ENCODE measurements at regions not wholly inside any gene's neighbourhood (a gene's known extent, or its start where the extent isn't known, plus 50 kb on each side); places are given as distances from the start of the nearest gene placed in this dataset.

DNA sequence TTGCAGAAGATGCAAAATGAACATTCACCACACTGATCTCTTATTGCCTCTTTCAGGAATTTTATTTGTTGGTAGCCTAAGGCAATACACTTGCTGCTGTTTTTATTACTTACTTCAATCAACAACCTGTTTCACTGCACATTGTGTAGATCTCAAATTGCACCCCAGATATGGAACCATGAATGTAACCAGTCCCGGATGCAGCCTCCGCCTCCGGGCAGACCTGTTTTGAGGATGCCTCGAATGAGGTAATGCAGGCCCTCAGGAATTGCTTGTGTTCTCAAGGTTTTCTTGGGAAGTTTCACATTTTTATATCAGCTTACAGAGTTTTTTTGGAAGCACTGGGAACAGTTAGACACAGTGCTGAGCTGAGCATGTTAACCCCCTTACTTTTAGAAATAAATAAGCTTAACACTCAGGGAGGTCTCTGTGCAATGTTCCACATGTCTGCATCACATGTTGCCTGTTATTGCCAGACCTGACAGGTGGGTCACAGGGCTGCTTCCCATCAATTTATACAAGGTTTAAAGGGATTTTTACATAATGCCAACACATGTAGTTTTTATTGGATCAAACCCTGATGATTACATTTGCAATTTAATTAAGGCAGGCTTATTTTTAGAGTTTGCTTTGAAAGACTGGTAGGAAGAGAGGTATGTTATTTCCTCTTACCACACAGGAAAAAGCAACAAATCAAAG is 193.1 kb upstream of the POM121L12 start:
- H3K36me3 ChIP-seq (ENCODE audit: control insufficient read depth in 2 of 2, insufficient read depth in 2 of 2, low read length in 2 of 2): no peaks in the 10 kb centered on the region
- no peak overlapping the region for H3K9ac ChIP-seq (ENCODE audit: low read depth in 1 of 2, low read length in 2 of 2)
- no peak overlapping the region for H3K4me3 ChIP-seq (ENCODE audit: low read length in 2 of 2)
- no peaks in the 10 kb centered on the region for H3K4me1 ChIP-seq (ENCODE audit: control insufficient read depth in 2 of 2, insufficient read depth in 2 of 2, low read length in 2 of 2)
- no peaks in the 10 kb centered on the region for H3K27me3 ChIP-seq (ENCODE audit: control insufficient read depth in 2 of 2, insufficient read depth in 2 of 2, low read length in 2 of 2)
- no peak overlapping the region for H3K27ac ChIP-seq (ENCODE audit: low read depth in 2 of 2, low read length in 2 of 2)
- H3K9me3 ChIP-seq (ENCODE audit: control insufficient read depth in 2 of 2, low read length in 2 of 2): peaks cover 0 to 2% of the 10 kb centered on the region in 2 donors

- Histone ChIP-seq H3K4me1 (ENCODE audit: control insufficient read depth in 2 of 2, insufficient read depth in 2 of 2, low read length in 2 of 2) (no peaks in the 10 kb centered on the region), H3K9me3 (ENCODE audit: control insufficient read depth in 2 of 2, low read length in 2 of 2) (no peaks in the 10 kb centered on the region), H3K36me3 (ENCODE audit: control insufficient read depth in 2 of 2, insufficient read depth in 2 of 2, low read length in 2 of 2) (no peaks in the 10 kb centered on the region), H3K27me3 (ENCODE audit: control insufficient read depth in 2 of 2, insufficient read depth in 2 of 2, low read length in 2 of 2) (no peaks in the 10 kb centered on the region), H3K4me3 (ENCODE audit: low read length in 2 of 2) (no peak overlapping the region), H3K9ac (ENCODE audit: low read depth in 1 of 2, low read length in 2 of 2) (no peak overlapping the region), H3K27ac (ENCODE audit: low read depth in 2 of 2, low read length in 2 of 2) (no peak overlapping the region)
Measured at GRCh38 chr7:52838981-52839411, 196.4 kb upstream of the POM121L12 start.

DNA sequence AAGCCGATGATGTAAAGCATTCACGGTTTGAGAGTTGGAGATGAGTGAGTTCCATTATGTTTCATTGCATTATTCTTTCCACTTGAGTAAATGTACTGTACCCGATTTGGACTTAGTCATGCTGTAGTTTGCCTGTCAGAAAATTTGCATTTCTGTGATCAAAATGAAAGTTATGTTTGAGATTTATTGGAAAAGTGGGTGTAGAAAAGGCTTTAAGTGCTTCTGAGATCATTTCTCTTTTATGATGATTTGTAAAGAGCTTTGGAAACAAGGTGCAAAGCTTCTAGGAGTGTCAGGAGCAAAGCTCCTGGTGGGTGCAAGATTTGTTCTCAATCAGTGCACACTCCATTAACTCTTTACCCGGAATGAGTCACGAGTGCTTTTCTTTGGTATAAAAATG is 204.1 kb upstream of the POM121L12 start:
- no peaks in the 10 kb centered on the region for H3K36me3 ChIP-seq (ENCODE audit: control insufficient read depth in 2 of 2, insufficient read depth in 2 of 2, low read length in 2 of 2)
- H3K9ac ChIP-seq (ENCODE audit: low read depth in 1 of 2, low read length in 2 of 2): no peak overlapping the region
- H3K27me3 ChIP-seq (ENCODE audit: control insufficient read depth in 2 of 2, insufficient read depth in 2 of 2, low read length in 2 of 2): no peaks in the 10 kb centered on the region
- H3K27ac ChIP-seq (ENCODE audit: low read depth in 2 of 2, low read length in 2 of 2): no peak overlapping the region
- no peaks in the 10 kb centered on the region for H3K9me3 ChIP-seq (ENCODE audit: control insufficient read depth in 2 of 2, low read length in 2 of 2)
- H3K4me3 ChIP-seq (ENCODE audit: low read length in 2 of 2): no peak overlapping the region
- H3K4me1 ChIP-seq (ENCODE audit: control insufficient read depth in 2 of 2, insufficient read depth in 2 of 2, low read length in 2 of 2): no peaks in the 10 kb centered on the region

DNA sequence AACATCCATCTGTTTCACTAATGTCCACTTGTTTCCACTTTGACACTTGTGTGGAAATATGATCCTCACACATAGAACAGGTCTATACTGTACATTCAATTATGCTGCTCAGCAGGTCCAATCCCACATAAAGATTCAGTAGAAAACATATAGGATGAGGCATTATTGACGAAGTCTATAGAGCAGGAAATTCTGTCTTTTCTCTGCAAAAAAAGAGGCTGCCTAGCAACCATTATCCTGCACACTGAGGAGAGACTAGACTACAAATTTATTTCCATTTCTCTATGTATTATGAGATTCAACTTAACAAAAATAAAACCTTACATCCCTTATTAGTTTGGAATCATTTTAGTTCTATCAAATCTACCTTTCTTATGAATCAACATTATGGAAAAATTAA is 204.6 kb upstream of the POM121L12 start:
- H3K27ac ChIP-seq (ENCODE audit: low read depth in 2 of 2, low read length in 2 of 2): no peak overlapping the region
- H3K4me1 ChIP-seq (ENCODE audit: control insufficient read depth in 2 of 2, insufficient read depth in 2 of 2, low read length in 2 of 2): no peaks in the 10 kb centered on the region
- no peak overlapping the region for H3K9ac ChIP-seq (ENCODE audit: low read depth in 1 of 2, low read length in 2 of 2)
- H3K36me3 ChIP-seq (ENCODE audit: control insufficient read depth in 2 of 2, insufficient read depth in 2 of 2, low read length in 2 of 2): no peaks in the 10 kb centered on the region
- no peak overlapping the region for H3K4me3 ChIP-seq (ENCODE audit: low read length in 2 of 2)
- no peaks in the 10 kb centered on the region for H3K27me3 ChIP-seq (ENCODE audit: control insufficient read depth in 2 of 2, insufficient read depth in 2 of 2, low read length in 2 of 2)
- H3K9me3 ChIP-seq (ENCODE audit: control insufficient read depth in 2 of 2, low read length in 2 of 2): no peaks in the 10 kb centered on the region

GRCh38 chr7:52826515-52827265 is 208.7 kb upstream of the POM121L12 start:
- Histone ChIP-seq H3K36me3 (ENCODE audit: control insufficient read depth in 2 of 2, insufficient read depth in 2 of 2, low read length in 2 of 2) (no peaks in the 10 kb centered on the region), H3K9ac (ENCODE audit: low read depth in 1 of 2, low read length in 2 of 2) (no peak overlapping the region), H3K27me3 (ENCODE audit: control insufficient read depth in 2 of 2, insufficient read depth in 2 of 2, low read length in 2 of 2) (no peaks in the 10 kb centered on the region), H3K4me3 (ENCODE audit: low read length in 2 of 2) (no peak overlapping the region), H3K9me3 (ENCODE audit: control insufficient read depth in 2 of 2, low read length in 2 of 2) (peaks cover 0 to 3% of the 10 kb centered on the region in 2 donors), H3K27ac (ENCODE audit: low read depth in 2 of 2, low read length in 2 of 2) (no peak overlapping the region), H3K4me1 (ENCODE audit: control insufficient read depth in 2 of 2, insufficient read depth in 2 of 2, low read length in 2 of 2) (no peaks in the 10 kb centered on the region)

DNA sequence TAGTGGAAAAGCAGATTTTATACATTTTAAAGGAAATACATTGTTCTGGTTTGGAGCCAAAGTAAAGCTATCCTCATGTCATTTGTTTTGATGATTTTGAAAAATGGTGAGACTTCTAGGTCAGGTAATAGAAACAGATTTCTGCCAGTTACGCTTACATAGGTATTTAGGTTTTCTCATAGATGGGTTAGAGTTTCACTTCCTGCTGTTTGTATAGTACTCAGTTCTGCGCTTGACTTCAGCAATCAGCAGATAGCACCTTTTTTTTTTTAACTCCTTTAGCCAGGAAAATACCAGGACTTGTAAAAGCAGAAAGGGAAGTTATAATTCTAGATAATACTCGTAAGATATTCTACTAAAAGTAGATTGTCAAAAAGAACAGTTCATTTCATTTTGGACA is 209.8 kb upstream of the POM121L12 start:
- no peaks in the 10 kb centered on the region for H3K4me1 ChIP-seq (ENCODE audit: control insufficient read depth in 2 of 2, insufficient read depth in 2 of 2, low read length in 2 of 2)
- H3K27me3 ChIP-seq (ENCODE audit: control insufficient read depth in 2 of 2, insufficient read depth in 2 of 2, low read length in 2 of 2): no peaks in the 10 kb centered on the region
- H3K4me3 ChIP-seq (ENCODE audit: low read length in 2 of 2): no peak overlapping the region
- H3K9ac ChIP-seq (ENCODE audit: low read depth in 1 of 2, low read length in 2 of 2): no peak overlapping the region
- H3K36me3 ChIP-seq (ENCODE audit: control insufficient read depth in 2 of 2, insufficient read depth in 2 of 2, low read length in 2 of 2): no peaks in the 10 kb centered on the region
- no peak overlapping the region for H3K27ac ChIP-seq (ENCODE audit: low read depth in 2 of 2, low read length in 2 of 2)
- H3K9me3 ChIP-seq (ENCODE audit: control insufficient read depth in 2 of 2, low read length in 2 of 2): peaks cover 0 to 3% of the 10 kb centered on the region in 2 donors

- H3K27me3 ChIP-seq (ENCODE audit: control insufficient read depth in 2 of 2, insufficient read depth in 2 of 2, low read length in 2 of 2): no peaks in the 10 kb centered on the region
- no peak overlapping the region for H3K27ac ChIP-seq (ENCODE audit: low read depth in 2 of 2, low read length in 2 of 2)
- H3K4me3 ChIP-seq (ENCODE audit: low read length in 2 of 2): no peak overlapping the region
- no peak overlapping the region for H3K9ac ChIP-seq (ENCODE audit: low read depth in 1 of 2, low read length in 2 of 2)
- no peaks in the 10 kb centered on the region for H3K36me3 ChIP-seq (ENCODE audit: control insufficient read depth in 2 of 2, insufficient read depth in 2 of 2, low read length in 2 of 2)
- H3K9me3 ChIP-seq (ENCODE audit: control insufficient read depth in 2 of 2, low read length in 2 of 2): no peaks in the 10 kb centered on the region
- H3K4me1 ChIP-seq (ENCODE audit: control insufficient read depth in 2 of 2, insufficient read depth in 2 of 2, low read length in 2 of 2): no peaks in the 10 kb centered on the region
Measured at GRCh38 chr7:52811537-52811936, 223.9 kb upstream of the POM121L12 start.

DNA sequence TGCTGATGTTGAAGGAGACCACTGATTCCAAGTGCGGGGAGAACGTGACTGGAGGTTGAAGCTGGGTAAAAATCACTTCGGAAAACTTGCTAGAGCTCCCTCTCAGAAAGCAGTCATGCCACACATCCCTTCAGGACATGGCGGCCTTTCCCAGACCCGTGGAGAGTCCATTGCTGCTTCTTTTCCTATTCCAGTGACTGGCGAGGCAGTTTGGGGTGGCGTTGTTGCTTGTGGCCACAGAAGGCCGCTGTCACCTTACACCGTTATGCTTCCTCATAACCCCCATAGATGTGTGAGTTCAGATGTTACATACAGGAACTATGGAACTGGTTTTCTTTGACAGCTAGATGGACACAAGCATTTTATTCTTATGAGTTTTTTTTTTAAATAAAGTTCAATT is 235.6 kb upstream of the POM121L12 start:
- Histone ChIP-seq H3K4me1 (ENCODE audit: control insufficient read depth in 2 of 2, insufficient read depth in 2 of 2, low read length in 2 of 2) (no peaks in the 10 kb centered on the region), H3K36me3 (ENCODE audit: control insufficient read depth in 2 of 2, insufficient read depth in 2 of 2, low read length in 2 of 2) (no peaks in the 10 kb centered on the region), H3K27me3 (ENCODE audit: control insufficient read depth in 2 of 2, insufficient read depth in 2 of 2, low read length in 2 of 2) (no peaks in the 10 kb centered on the region), H3K27ac (ENCODE audit: low read depth in 2 of 2, low read length in 2 of 2) (no peak overlapping the region), H3K9ac (ENCODE audit: low read depth in 1 of 2, low read length in 2 of 2) (no peak overlapping the region), H3K9me3 (ENCODE audit: control insufficient read depth in 2 of 2, low read length in 2 of 2) (no peaks in the 10 kb centered on the region), H3K4me3 (ENCODE audit: low read length in 2 of 2) (no peak overlapping the region)

GRCh38 chr7:52797801-52798200 is 237.6 kb upstream of the POM121L12 start:
- no peaks in the 10 kb centered on the region for H3K4me1 ChIP-seq (ENCODE audit: control insufficient read depth in 2 of 2, insufficient read depth in 2 of 2, low read length in 2 of 2)
- no peaks in the 10 kb centered on the region for H3K27me3 ChIP-seq (ENCODE audit: control insufficient read depth in 2 of 2, insufficient read depth in 2 of 2, low read length in 2 of 2)
- no peak overlapping the region for H3K9ac ChIP-seq (ENCODE audit: low read depth in 1 of 2, low read length in 2 of 2)
- no peaks in the 10 kb centered on the region for H3K9me3 ChIP-seq (ENCODE audit: control insufficient read depth in 2 of 2, low read length in 2 of 2)
- H3K27ac ChIP-seq (ENCODE audit: low read depth in 2 of 2, low read length in 2 of 2): no peak overlapping the region
- no peak overlapping the region for H3K4me3 ChIP-seq (ENCODE audit: low read length in 2 of 2)
- H3K36me3 ChIP-seq (ENCODE audit: control insufficient read depth in 2 of 2, insufficient read depth in 2 of 2, low read length in 2 of 2): no peaks in the 10 kb centered on the region

DNA sequence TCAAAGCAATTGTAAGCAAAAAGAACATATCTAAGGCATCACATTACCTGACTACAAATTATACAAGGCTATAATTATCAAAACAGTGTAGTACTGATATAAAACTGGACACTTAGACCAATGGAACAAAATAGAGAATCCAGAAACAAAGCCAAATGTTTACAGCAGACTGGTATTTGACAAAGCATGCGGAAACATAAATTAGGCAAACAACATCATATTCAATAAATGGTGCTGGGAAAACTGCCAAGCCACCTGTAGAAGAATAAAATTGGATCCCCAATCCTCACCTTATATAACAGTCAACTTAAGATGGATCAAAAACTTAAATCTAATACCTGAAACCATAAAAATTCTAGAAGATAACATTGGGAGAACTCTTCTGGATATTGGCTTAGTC is 240.8 kb upstream of the POM121L12 start:
- Histone ChIP-seq H3K27ac (ENCODE audit: low read depth in 2 of 2, low read length in 2 of 2) (no peak overlapping the region), H3K27me3 (ENCODE audit: control insufficient read depth in 2 of 2, insufficient read depth in 2 of 2, low read length in 2 of 2) (no peaks in the 10 kb centered on the region), H3K9ac (ENCODE audit: low read depth in 1 of 2, low read length in 2 of 2) (no peak overlapping the region), H3K4me3 (ENCODE audit: low read length in 2 of 2) (no peak overlapping the region), H3K36me3 (ENCODE audit: control insufficient read depth in 2 of 2, insufficient read depth in 2 of 2, low read length in 2 of 2) (no peaks in the 10 kb centered on the region), H3K9me3 (ENCODE audit: control insufficient read depth in 2 of 2, low read length in 2 of 2) (no peaks in the 10 kb centered on the region), H3K4me1 (ENCODE audit: control insufficient read depth in 2 of 2, insufficient read depth in 2 of 2, low read length in 2 of 2) (no peaks in the 10 kb centered on the region)
